ENCODE measurements at regions not wholly inside any gene's neighbourhood (a gene's known extent, or its start where the extent isn't known, plus 50 kb on each side); places are given as distances from the start of the nearest gene placed in this dataset.
"Not testable (repeated sequence)": the region's sequence is repeated elsewhere in the genome, so short reads cannot be mapped to it uniquely, and the experiment has no call there.

GRCh38 chr20:53657279-53657678 is 63.6 kb upstream of the ZNF217 start:
- no peak for DNase-seq (ENCODE audit: extremely low spot score)
- Histone ChIP-seq H3K4me3 (no peak overlapping the region), H3K4me1 (peaks cover 24 to 36% (median 30%) of the 10 kb centered on the region in 4 donors), H3K36me3 (no peaks in the 10 kb centered on the region), H3K27ac (replicated peaks in 1 of 4) (peak overlapping the region in 2 of 4 donors; percentile 28 to 31), H3K27me3 (no peaks in the 10 kb centered on the region), H3K9me3 (no peaks in the 10 kb centered on the region)
- 100% methylated on average over 1 of the region's 1 CpG for whole genome bisulfite sequencing
- intact Hi-C loops (cut with DNase I) = no loop called here
- TF ChIP-seq EP300 (IDR thresholded peaks at IDR 0.05) (no peak), POLR2A (IDR thresholded peaks at IDR 0.05; ENCODE audit: low read depth) (no peak)

- intact Hi-C loops (cut with DNase I) = no loop called here
- TF ChIP-seq EP300 (IDR thresholded peaks at IDR 0.05) (no peak), POLR2A (IDR thresholded peaks at IDR 0.05; ENCODE audit: low read depth) (no peak)
- 50% methylated on average over 4 of the region's 4 CpGs for WGBS
Observed at GRCh38 chr20:53656293-53657202, 62.9 kb upstream of the ZNF217 start.

GRCh38 chr20:53655625-53656292 is 62.1 kb upstream of the ZNF217 start:
- peaks cover 22 to 33% (median 31%) of the 10 kb centered on the region in 4 donors for H3K4me1 ChIP-seq
- no peaks in the 10 kb centered on the region for H3K27me3 ChIP-seq
- peak overlapping the region in 2 of 4 donors; percentile 5 to 25 for H3K27ac ChIP-seq (replicated peaks in 1 of 4)
- H3K9me3 ChIP-seq = no peaks in the 10 kb centered on the region
- WGBS = 73% methylated on average over 4 of the region's 4 CpGs
- intact Hi-C loops (cut with DNase I) = no loop called here
- no peak for DNase-seq (ENCODE audit: extremely low spot score)
- H3K36me3 ChIP-seq = no peaks in the 10 kb centered on the region
- no peak overlapping the region for H3K4me3 ChIP-seq
- TF ChIP-seq POLR2A (IDR thresholded peaks at IDR 0.05; ENCODE audit: low read depth) = no peak
- no peak for TF ChIP-seq CTCF (IDR thresholded peaks at IDR 0.05)
- TF ChIP-seq POLR2AphosphoS5 (IDR thresholded peaks at IDR 0.05) = no peak
- TF ChIP-seq EP300 (IDR thresholded peaks at IDR 0.05) = no peak

More at GRCh38 chr20:53656293-53657202, 62.9 kb upstream of the ZNF217 start:
- Histone ChIP-seq H3K27me3 (no peaks in the 10 kb centered on the region), H3K36me3 (no peaks in the 10 kb centered on the region), H3K9me3 (no peaks in the 10 kb centered on the region), H3K27ac (replicated peaks in 1 of 4) (peak overlapping the region in 3 of 4 donors; percentile 19 to 28 (median 26)), H3K4me3 (no peak overlapping the region), H3K4me1 (peaks cover 25 to 40% (median 35%) of the 10 kb centered on the region in 4 donors)
- DNase-seq (ENCODE audit: extremely low spot score) = no peak

- WGBS = 71% methylated on average over 13 of the region's 13 CpGs
- DNase-seq (ENCODE audit: extremely low spot score) = no peak
- peak overlapping the region; percentile 5 to 50 (median 30) for H3K27ac ChIP-seq (replicated peaks in 1 of 4)
- H3K27me3 ChIP-seq = no peaks in the 10 kb centered on the region
- H3K4me3 ChIP-seq = no peak overlapping the region
- TF ChIP-seq POLR2AphosphoS5 (IDR thresholded peaks at IDR 0.05) (no peak), CTCF (IDR thresholded peaks at IDR 0.05) (no peak), EP300 (IDR thresholded peaks at IDR 0.05) (no peak), POLR2A (IDR thresholded peaks at IDR 0.05; ENCODE audit: low read depth) (no peak)
- H3K4me1 ChIP-seq = peaks cover 15 to 26% (median 24%) of the 10 kb centered on the region in 4 donors
- H3K36me3 ChIP-seq = no peaks in the 10 kb centered on the region
- intact Hi-C loops (cut with DNase I) = no loop called here
- no peaks in the 10 kb centered on the region for H3K9me3 ChIP-seq
Observed at GRCh38 chr20:53654932-53655624, 61.4 kb upstream of the ZNF217 start.

- H3K4me3 ChIP-seq; DNase-seq (ENCODE audit: extremely low spot score); H3K9me3 ChIP-seq; H3K27me3 ChIP-seq; intact Hi-C loops (cut with DNase I); H3K36me3 ChIP-seq: not testable (repeated sequence)
- Histone ChIP-seq H3K27ac (replicated peaks in 1 of 4) (peak overlapping the region; percentile 5 to 50 (median 30)), H3K4me1 (peaks cover 14 to 23% (median 21%) of the 10 kb centered on the region in 4 donors)
- WGBS = 91% methylated on average over 8 of the region's 8 CpGs
Observed at GRCh38 chr20:53654521-53654920, 60.9 kb upstream of the ZNF217 start.
